ENCODE measurements at regions not wholly inside any gene's neighbourhood (a gene's known extent, or its start where the extent isn't known, plus 50 kb on each side); places are given as distances from the start of the nearest gene placed in this dataset.

- H2AFZ ChIP-seq (ENCODE audit: low read length): no peak overlapping the region
- H3K4me2 ChIP-seq (ENCODE audit: insufficient read depth in 1 of 2, low read depth in 2 of 2, low read length in 2 of 2): no peak overlapping the region
- no peak overlapping the region for H3K14ac ChIP-seq (ENCODE audit: insufficient read length)
- H3K23ac ChIP-seq (ENCODE audit: insufficient read length): no peak overlapping the region
- no peak overlapping the region for H2BK12ac ChIP-seq (ENCODE audit: low read depth, low read length)
- no peak overlapping the region for H2BK20ac ChIP-seq (ENCODE audit: low read length)
- H3K36me3 ChIP-seq (ENCODE audit: control insufficient read depth in 2 of 4, insufficient read depth in 4 of 4, low read length in 3 of 4): no peaks in the 10 kb centered on the region
- H2BK120ac ChIP-seq (replicated peaks; ENCODE audit: low read depth, low read length): no peak overlapping the region
- no peak for FAIRE-seq
- no peak overlapping the region for H3K9ac ChIP-seq (replicated peaks in 1 of 4; ENCODE audit: extremely low read depth in 1 of 4, low read depth in 3 of 4, low read length in 3 of 4)
- no peaks in the 10 kb centered on the region for H3K79me1 ChIP-seq (ENCODE audit: low read depth, low read length)
- H4K5ac ChIP-seq (ENCODE audit: insufficient read length, low read depth, low read length): no peak overlapping the region
- H4K91ac ChIP-seq (replicated peaks; ENCODE audit: insufficient read length, low read length): no peak overlapping the region
- H2BK15ac ChIP-seq (ENCODE audit: low read length): no peak overlapping the region
- H3K79me2 ChIP-seq (ENCODE audit: control insufficient read depth in 1 of 2, insufficient read depth in 2 of 2, low read length in 2 of 2): no peaks in the 10 kb centered on the region
- no peak overlapping the region for H3K4me3 ChIP-seq (ENCODE audit: extremely low read depth in 1 of 4, insufficient read depth in 2 of 4, low read depth in 3 of 4, low read length in 4 of 4)
- DNase-seq (ENCODE audit: low read depth in 1 of 2, low spot score in 2 of 2): no peak
- H3K9me3 ChIP-seq (ENCODE audit: insufficient read depth in 2 of 2, low read depth in 1 of 2, low read length in 1 of 2): peaks cover 5 to 9% of the 10 kb centered on the region in 2 experiments; a peak in 3 of 4 replicates
- TF ChIP-seq SUZ12 (IDR thresholded peaks at IDR 0.05; ENCODE audit: low read length) (no peak), CBX5 (IDR thresholded peaks at IDR 0.05; ENCODE audit: low read depth, low read length) (no peak), RXRA (IDR thresholded peaks at IDR 0.05; ENCODE audit: insufficient read depth, low read depth, low read length) (no peak), EZH2 (IDR thresholded peaks at IDR 0.05; ENCODE audit: low read depth, low read length, severe bottlenecking) (no peak), ATF2 (IDR thresholded peaks at IDR 0.05; ENCODE audit: low read length) (no peak), TCF12 (IDR thresholded peaks at IDR 0.05; ENCODE audit: low read depth, low read length) (no peak)
- no peak overlapping the region for H3K4ac ChIP-seq (replicated peaks; ENCODE audit: insufficient read length, low read depth, low read length)
- no peaks in the 10 kb centered on the region for H4K20me1 ChIP-seq (replicated peaks in 1 of 2; ENCODE audit: control insufficient read depth in 1 of 2, insufficient read depth in 2 of 2, low read length in 2 of 2)
- H2AK5ac ChIP-seq (ENCODE audit: low read depth, low read length): no peak overlapping the region
- no peaks in the 10 kb centered on the region for H3K4me1 ChIP-seq (replicated peaks in 1 of 4; ENCODE audit: control insufficient read depth in 3 of 4, insufficient read depth in 4 of 4, low read length in 3 of 4)
- POLR2A ChIA-PET (ENCODE audit: partially characterized antibody): no interaction called here
- H2BK5ac ChIP-seq (ENCODE audit: low read depth, low read length): no peak overlapping the region
- no peaks in the 10 kb centered on the region for H3K23me2 ChIP-seq (ENCODE audit: low read depth, low read length)
- WGBS, 2 experiments (ENCODE audit: extremely low coverage in 1 of 2, insufficient coverage in 1 of 2, insufficient read length in 1 of 2, insufficient replicate concordance in 2 of 2, low coverage in 1 of 2, low lambda C conversion rate in 2 of 2, missing lambda C conversion rate in 1 of 2): 88% methylated on average over 2 of the region's 2 CpGs; no CpG with 5 or more reads in 1 of the 2 experiments
- H3K27me3 ChIP-seq (replicated peaks in 1 of 4; ENCODE audit: control insufficient read depth in 3 of 4, extremely low read depth in 1 of 4, insufficient read depth in 3 of 4, low read length in 3 of 4): no peaks in the 10 kb centered on the region
- CTCF ChIA-PET (ENCODE audit: partially characterized antibody): no interaction called here
- H3K18ac ChIP-seq (ENCODE audit: extremely low read depth, low read length): no peak overlapping the region
- no peak overlapping the region for H3K56ac ChIP-seq (replicated peaks; ENCODE audit: insufficient read length, low read depth, low read length)
- H3K27ac ChIP-seq (ENCODE audit: low read depth, low read length): no peak overlapping the region
- H4K8ac ChIP-seq (ENCODE audit: extremely low read depth, insufficient read depth, low read length): no peak overlapping the region
Observed at GRCh38 chr1:79928901-79929300, 922.4 kb upstream of the ADGRL4 start.

Data from H1 (cell line).